H1 (cell line): ENCODE measurements at regions not wholly inside any gene's neighbourhood (a gene's known extent, or its start where the extent isn't known, plus 50 kb on each side); places are given as distances from the start of the nearest gene placed in this dataset.

Experiments
- EZH2 ChIP-seq: fragments of 200-600 bp; sonication (generic); IDR thresholded peaks from 2 replicates; pipeline ENCODE4 v1.7.1; 2012; ENCODE audit warnings: low read depth, mild to moderate bottlenecking, moderate library complexity, low read length, inconsistent platforms; ENCODE audit not compliant: severe bottlenecking
- HDAC6 ChIP-seq: IDR thresholded peaks from one replicate; pipeline ENCODE4 v1.7.1; 2012; ENCODE audit warnings: low read depth, mild to moderate bottlenecking, inconsistent platforms, low read length, moderate library complexity
- POLR2AphosphoS5 ChIP-seq: IDR thresholded peaks from 2 replicates; pipeline ENCODE4 v1.6.1; 2011; ENCODE audit warnings: low read depth, low read length
- RBBP5 ChIP-seq: IDR thresholded peaks from 2 replicates; pipeline ENCODE4 v1.7.1; 2012; ENCODE audit warnings: low read depth, mild to moderate bottlenecking, inconsistent platforms, low read length, moderate library complexity, borderline replicate concordance
- SIN3A ChIP-seq, 2 experiments: IDR thresholded peaks in 1 of 2; conservative IDR thresholded peaks in 1 of 2; 2 replicates each; pipeline ENCODE4 v1.6.1; 2011 to 2012; ENCODE audit warnings: low read length in 2 of 2, improper control_type of control experiment in 1 of 2, low read depth in 1 of 2, mild to moderate bottlenecking in 1 of 2
- TF ChIP-seq, protein P1 (sequence below), 3 experiments: IDR thresholded peaks; 1 replicate in 2 of 3; 2 replicates in 1 of 3; pipeline versions ENCODE4 v1.5.1 to v1.6.1; 2011; ENCODE audit warnings: low read length in 3 of 3, mild to moderate bottlenecking in 3 of 3, inconsistent platforms in 2 of 3, low read depth in 1 of 3, moderate library complexity in 1 of 3; ENCODE audit not compliant: insufficient read depth in 1 of 3; ENCODE audit errors: control extremely low read depth in 1 of 3

DNA sequence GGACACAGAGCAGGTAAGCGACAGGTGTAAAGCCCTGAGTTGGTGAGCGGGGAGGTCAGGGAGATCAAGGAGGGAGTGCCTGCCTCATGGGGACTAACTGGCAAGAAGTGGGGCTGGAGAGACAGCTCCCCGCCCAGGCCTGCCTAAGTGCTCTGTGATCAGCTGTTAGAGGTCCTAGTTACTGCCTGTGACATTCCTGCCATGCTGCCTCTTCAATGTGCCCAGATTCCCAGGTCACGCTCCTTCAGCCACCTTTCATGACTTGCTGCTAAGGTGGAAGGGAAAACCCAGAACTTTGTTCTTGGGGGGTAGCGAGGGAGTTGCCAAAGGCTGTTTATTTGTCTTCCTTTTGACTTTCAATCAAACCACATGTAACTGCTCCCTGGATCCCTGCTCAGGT lies 114.3 kb upstream of the ZNF438 start:
- TF ChIP-seq, protein P1, sequence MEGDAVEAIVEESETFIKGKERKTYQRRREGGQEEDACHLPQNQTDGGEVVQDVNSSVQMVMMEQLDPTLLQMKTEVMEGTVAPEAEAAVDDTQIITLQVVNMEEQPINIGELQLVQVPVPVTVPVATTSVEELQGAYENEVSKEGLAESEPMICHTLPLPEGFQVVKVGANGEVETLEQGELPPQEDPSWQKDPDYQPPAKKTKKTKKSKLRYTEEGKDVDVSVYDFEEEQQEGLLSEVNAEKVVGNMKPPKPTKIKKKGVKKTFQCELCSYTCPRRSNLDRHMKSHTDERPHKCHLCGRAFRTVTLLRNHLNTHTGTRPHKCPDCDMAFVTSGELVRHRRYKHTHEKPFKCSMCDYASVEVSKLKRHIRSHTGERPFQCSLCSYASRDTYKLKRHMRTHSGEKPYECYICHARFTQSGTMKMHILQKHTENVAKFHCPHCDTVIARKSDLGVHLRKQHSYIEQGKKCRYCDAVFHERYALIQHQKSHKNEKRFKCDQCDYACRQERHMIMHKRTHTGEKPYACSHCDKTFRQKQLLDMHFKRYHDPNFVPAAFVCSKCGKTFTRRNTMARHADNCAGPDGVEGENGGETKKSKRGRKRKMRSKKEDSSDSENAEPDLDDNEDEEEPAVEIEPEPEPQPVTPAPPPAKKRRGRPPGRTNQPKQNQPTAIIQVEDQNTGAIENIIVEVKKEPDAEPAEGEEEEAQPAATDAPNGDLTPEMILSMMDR (IDR thresholded peaks at IDR 0.05; ENCODE audit: control extremely low read depth in 1 of 3, insufficient read depth in 1 of 3, low read depth in 1 of 3, low read length in 3 of 3): no peak
- TF ChIP-seq EZH2: no peak
- TF ChIP-seq SIN3A (conservative IDR thresholded peaks at IDR 0.05 in 1 of 2, IDR thresholded peaks at IDR 0.05 in 1 of 2; ENCODE audit: low read depth in 1 of 2, low read length in 2 of 2): no peak
- no peak for TF ChIP-seq RBBP5
- no peak for TF ChIP-seq HDAC6
- no peak for TF ChIP-seq POLR2AphosphoS5
